ENCODE measurements at regions not wholly inside any gene's neighbourhood (a gene's known extent, or its start where the extent isn't known, plus 50 kb on each side); places are given as distances from the start of the nearest gene placed in this dataset.

DNA sequence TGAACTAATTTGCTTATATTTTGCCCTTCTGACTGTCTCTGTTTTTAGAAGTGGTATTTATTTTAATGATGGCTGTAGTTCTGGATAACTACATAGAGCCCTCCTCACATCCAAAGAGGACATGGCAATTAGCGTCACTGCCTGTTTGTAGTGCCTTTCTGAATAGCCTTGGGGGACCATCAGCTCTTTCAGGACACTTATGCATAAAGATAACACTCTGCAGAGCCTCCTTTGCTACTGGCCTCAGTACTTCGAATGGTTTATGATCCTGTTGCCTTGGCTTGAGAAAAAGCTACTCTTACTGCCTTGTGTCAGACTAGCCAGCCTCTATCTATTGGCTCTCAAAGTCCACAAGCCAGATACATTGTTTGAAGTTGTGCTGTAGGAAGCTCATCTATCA lies 105.4 kb upstream of the SPRED1 start:
- no peak overlapping the region for H3K4me3 ChIP-seq (ENCODE audit: low read length)
- no peaks in the 10 kb centered on the region for H3K36me3 ChIP-seq (ENCODE audit: control insufficient read depth, insufficient read depth, low read length)
- H3K4me1 ChIP-seq (ENCODE audit: control insufficient read depth, insufficient read depth, low read length), result no peaks in the 10 kb centered on the region
- H3K9ac ChIP-seq (ENCODE audit: low read length), result no peak overlapping the region
- no peak overlapping the region for H3K27ac ChIP-seq (ENCODE audit: low read depth, low read length)
- no peaks in the 10 kb centered on the region for H3K27me3 ChIP-seq (ENCODE audit: control insufficient read depth, insufficient read depth, low read length)

DNA sequence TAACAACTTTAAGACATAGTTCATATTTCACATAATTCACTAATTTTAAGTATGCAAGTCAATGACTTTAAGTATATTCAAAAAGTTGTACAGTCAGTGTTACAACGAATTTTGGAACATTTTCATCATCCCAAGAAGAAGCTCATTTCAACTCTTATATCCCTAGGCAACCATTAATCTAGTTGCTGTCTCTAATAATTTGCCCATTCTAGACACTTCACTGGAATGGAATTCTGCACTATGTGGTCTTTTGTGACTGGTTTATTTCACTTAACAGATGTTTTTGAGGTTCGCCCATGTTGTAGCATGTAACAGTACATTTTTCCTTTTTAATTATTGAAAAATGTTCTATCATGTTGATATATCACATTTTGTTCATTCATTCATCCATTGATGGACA lies 104.2 kb upstream of the SPRED1 start:
- Histone ChIP-seq H3K4me1 (ENCODE audit: control insufficient read depth, insufficient read depth, low read length) (no peaks in the 10 kb centered on the region), H3K27me3 (ENCODE audit: control insufficient read depth, insufficient read depth, low read length) (no peaks in the 10 kb centered on the region), H3K9ac (ENCODE audit: low read length) (no peak overlapping the region), H3K27ac (ENCODE audit: low read depth, low read length) (no peak overlapping the region), H3K36me3 (ENCODE audit: control insufficient read depth, insufficient read depth, low read length) (no peaks in the 10 kb centered on the region), H3K4me3 (ENCODE audit: low read length) (no peak overlapping the region)

DNA sequence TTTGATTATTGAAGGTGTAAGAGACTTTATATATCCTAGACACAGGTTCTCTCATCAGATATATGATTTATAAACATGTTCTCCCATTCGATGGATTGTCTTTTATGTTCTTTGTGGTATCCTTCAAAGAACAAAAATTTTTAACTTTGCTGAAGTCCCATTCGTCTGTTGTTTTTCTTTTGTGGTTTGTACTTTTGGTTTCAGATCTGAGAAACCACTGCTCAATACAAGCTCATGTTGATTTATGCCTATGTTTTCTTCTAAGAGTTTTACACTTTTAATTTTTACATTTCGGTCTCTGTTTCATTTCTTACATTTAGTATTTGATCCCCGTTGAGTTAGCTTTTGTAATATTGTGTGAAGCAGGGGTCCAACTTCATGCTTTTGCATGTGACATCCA lies 103.3 kb upstream of the SPRED1 start:
- Histone ChIP-seq H3K9ac (ENCODE audit: low read length) (no peak overlapping the region), H3K36me3 (ENCODE audit: control insufficient read depth, insufficient read depth, low read length) (no peaks in the 10 kb centered on the region), H3K27me3 (ENCODE audit: control insufficient read depth, insufficient read depth, low read length) (no peaks in the 10 kb centered on the region), H3K4me1 (ENCODE audit: control insufficient read depth, insufficient read depth, low read length) (no peaks in the 10 kb centered on the region), H3K27ac (ENCODE audit: low read depth, low read length) (no peak overlapping the region), H3K4me3 (ENCODE audit: low read length) (no peak overlapping the region)

DNA sequence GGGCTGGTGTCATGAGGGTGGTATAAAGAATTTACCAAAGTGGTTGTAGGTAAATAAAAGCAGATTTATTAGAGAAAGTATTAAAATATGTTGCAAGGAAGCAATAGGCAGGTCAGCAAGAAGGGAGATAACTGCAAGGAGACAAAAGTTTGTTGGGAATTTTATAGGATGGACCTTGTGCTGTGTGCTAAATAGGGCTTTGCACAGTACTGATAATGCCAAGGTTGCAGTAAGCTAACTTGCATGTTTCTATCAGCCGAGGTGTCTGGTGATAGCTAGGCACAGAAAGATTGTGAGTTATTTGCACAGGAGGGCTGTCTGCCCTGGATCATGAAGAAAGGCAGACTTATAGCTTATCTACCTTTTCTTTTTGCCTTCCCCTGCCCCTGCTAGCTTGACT lies 102.5 kb upstream of the SPRED1 start:
- no peak overlapping the region for H3K9ac ChIP-seq (ENCODE audit: low read length)
- H3K27ac ChIP-seq (ENCODE audit: low read depth, low read length), result no peak overlapping the region
- no peaks in the 10 kb centered on the region for H3K4me1 ChIP-seq (ENCODE audit: control insufficient read depth, insufficient read depth, low read length)
- H3K36me3 ChIP-seq (ENCODE audit: control insufficient read depth, insufficient read depth, low read length), result no peaks in the 10 kb centered on the region
- H3K27me3 ChIP-seq (ENCODE audit: control insufficient read depth, insufficient read depth, low read length), result no peaks in the 10 kb centered on the region
- H3K4me3 ChIP-seq (ENCODE audit: low read length), result no peak overlapping the region

DNA sequence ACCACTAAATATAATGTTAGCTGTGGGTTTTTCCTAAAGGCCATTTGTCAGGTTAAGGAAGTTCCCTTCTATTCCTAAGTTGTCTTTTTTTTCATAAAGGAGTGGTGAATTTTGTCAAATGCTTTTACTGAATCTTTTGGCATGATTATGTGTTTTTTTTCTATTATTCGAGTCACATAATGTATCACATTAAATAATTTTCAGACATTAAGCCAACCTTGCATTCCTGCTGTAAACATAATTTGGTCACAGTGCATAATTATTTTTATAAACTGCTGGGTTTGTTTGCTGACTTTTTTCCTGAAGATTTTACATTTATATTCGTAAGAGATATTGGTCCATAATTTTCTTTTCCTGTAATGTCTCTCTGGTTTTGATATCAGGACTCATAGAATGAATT lies 101.8 kb upstream of the SPRED1 start:
- Histone ChIP-seq H3K27me3 (ENCODE audit: control insufficient read depth, insufficient read depth, low read length) (no peaks in the 10 kb centered on the region), H3K9ac (ENCODE audit: low read length) (no peak overlapping the region), H3K4me1 (ENCODE audit: control insufficient read depth, insufficient read depth, low read length) (no peaks in the 10 kb centered on the region), H3K36me3 (ENCODE audit: control insufficient read depth, insufficient read depth, low read length) (no peaks in the 10 kb centered on the region), H3K4me3 (ENCODE audit: low read length) (no peak overlapping the region), H3K27ac (ENCODE audit: low read depth, low read length) (no peak overlapping the region)

DNA sequence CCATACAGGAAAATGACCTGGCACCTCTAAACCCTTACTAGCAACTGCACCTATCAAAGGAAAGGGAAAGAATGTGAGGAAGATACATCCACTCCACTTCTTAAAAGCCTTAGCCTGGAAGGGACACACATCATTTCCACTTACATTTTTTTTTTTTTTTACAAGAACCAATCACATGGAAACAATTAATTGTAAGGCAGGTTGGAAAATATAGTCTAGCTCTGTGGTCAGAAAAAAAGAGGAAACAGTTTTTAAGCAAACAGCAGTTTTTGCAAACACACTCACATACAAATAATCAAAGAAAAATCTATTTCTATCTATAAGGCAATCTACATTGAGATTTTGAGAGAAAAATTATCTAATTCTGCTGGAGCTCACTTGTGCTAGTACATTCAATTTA lies 98.9 kb upstream of the SPRED1 start:
- Histone ChIP-seq H3K4me1 (ENCODE audit: control insufficient read depth, insufficient read depth, low read length) (no peaks in the 10 kb centered on the region), H3K4me3 (ENCODE audit: low read length) (no peak overlapping the region), H3K27me3 (ENCODE audit: control insufficient read depth, insufficient read depth, low read length) (no peaks in the 10 kb centered on the region), H3K9ac (ENCODE audit: low read length) (no peak overlapping the region), H3K36me3 (ENCODE audit: control insufficient read depth, insufficient read depth, low read length) (no peaks in the 10 kb centered on the region), H3K27ac (ENCODE audit: low read depth, low read length) (no peak overlapping the region)

DNA sequence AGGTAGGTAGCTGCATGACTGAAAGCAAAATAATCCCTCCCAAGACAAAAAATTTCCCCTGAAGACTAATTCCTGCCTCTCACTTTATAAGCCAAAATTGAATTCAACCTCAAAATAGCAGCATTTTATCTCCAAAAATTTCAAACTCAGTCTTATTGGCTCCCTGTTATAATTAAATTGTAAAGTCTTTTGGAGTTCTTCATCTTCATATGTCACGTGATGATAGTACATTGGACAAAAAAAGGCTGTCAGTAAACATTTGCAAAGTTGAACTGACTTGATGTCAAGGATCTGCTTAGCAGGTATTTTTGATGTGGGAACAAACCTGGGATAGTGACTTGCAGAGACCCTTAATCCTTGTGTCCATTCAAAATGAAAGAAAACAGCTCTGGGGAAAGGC lies 98.4 kb upstream of the SPRED1 start:
- no peaks in the 10 kb centered on the region for H3K36me3 ChIP-seq (ENCODE audit: control insufficient read depth, insufficient read depth, low read length)
- H3K4me3 ChIP-seq (ENCODE audit: low read length), result no peak overlapping the region
- H3K27ac ChIP-seq (ENCODE audit: low read depth, low read length), result no peak overlapping the region
- no peak overlapping the region for H3K9ac ChIP-seq (ENCODE audit: low read length)
- no peaks in the 10 kb centered on the region for H3K4me1 ChIP-seq (ENCODE audit: control insufficient read depth, insufficient read depth, low read length)
- H3K27me3 ChIP-seq (ENCODE audit: control insufficient read depth, insufficient read depth, low read length), result no peaks in the 10 kb centered on the region

DNA sequence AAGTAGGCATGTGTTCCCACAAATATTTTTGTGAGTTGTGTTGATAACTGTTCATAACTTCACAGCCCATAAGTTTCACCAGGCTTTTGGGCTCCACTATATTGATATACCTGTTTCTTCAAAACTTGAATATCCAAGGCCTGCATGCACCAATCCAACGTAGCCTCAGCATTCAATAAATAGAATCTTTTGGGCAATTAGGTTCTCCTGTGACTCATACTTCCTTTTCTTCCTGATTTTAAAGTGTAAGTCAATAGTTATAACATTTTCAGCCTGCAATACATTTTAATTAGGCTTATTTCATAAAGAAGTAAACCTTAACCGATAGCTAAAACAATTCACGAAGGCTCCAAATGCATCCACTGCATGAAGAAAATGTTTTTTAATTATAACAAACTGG lies 97.8 kb upstream of the SPRED1 start:
- Histone ChIP-seq H3K9ac (ENCODE audit: low read length) (no peak overlapping the region), H3K27me3 (ENCODE audit: control insufficient read depth, insufficient read depth, low read length) (no peaks in the 10 kb centered on the region), H3K4me1 (ENCODE audit: control insufficient read depth, insufficient read depth, low read length) (no peaks in the 10 kb centered on the region), H3K36me3 (ENCODE audit: control insufficient read depth, insufficient read depth, low read length) (no peaks in the 10 kb centered on the region), H3K4me3 (ENCODE audit: low read length) (no peak overlapping the region), H3K27ac (ENCODE audit: low read depth, low read length) (no peak overlapping the region)

DNA sequence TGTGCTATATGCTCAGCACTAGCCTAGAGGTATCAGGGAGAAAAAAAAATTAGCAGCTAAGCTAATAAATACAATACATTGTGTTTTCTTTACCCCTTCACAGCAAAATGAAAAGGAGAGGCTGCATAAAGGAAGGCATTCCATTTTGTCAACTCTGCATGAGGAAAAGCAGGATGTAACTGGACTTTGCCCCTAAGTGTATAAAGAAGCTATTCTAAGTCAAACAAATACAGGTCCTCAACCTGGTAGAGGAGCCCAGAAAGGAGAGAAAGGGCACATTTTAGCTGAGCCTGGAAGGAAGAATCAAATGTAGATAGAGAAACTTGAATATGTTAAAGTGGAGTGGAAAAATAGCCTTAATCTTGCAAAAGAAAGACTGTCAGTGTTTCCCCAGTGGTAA lies 89.0 kb upstream of the SPRED1 start:
- no peak overlapping the region for H3K4me3 ChIP-seq (ENCODE audit: low read length)
- no peaks in the 10 kb centered on the region for H3K4me1 ChIP-seq (ENCODE audit: control insufficient read depth, insufficient read depth, low read length)
- H3K36me3 ChIP-seq (ENCODE audit: control insufficient read depth, insufficient read depth, low read length), result no peaks in the 10 kb centered on the region
- no peak overlapping the region for H3K9ac ChIP-seq (ENCODE audit: low read length)
- H3K27me3 ChIP-seq (ENCODE audit: control insufficient read depth, insufficient read depth, low read length), result no peaks in the 10 kb centered on the region
- no peak overlapping the region for H3K27ac ChIP-seq (ENCODE audit: low read depth, low read length)

DNA sequence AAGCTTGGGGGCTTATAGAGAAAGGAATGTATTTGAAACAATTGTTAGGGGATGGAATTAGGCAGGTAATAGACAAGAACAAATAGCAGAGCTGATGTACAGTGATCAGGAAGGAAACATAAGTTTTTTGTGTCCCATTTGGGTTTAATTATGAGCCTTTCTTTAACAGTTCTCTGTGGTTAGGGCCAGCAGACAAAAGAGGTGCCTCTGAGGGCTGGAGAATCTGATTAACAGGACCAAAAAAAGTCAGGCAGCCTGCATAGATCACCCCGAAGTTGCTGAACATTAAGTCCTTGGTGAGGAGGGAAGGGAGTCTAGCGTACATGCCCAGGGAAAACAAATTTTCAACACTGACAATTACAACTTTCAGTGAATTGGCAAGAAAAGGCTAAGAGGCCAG lies 88.6 kb upstream of the SPRED1 start:
- H3K4me1 ChIP-seq (ENCODE audit: control insufficient read depth, insufficient read depth, low read length), result no peaks in the 10 kb centered on the region
- H3K4me3 ChIP-seq (ENCODE audit: low read length), result no peak overlapping the region
- H3K9ac ChIP-seq (ENCODE audit: low read length), result no peak overlapping the region
- H3K36me3 ChIP-seq (ENCODE audit: control insufficient read depth, insufficient read depth, low read length), result no peaks in the 10 kb centered on the region
- H3K27me3 ChIP-seq (ENCODE audit: control insufficient read depth, insufficient read depth, low read length), result no peaks in the 10 kb centered on the region
- H3K27ac ChIP-seq (ENCODE audit: low read depth, low read length), result no peak overlapping the region

DNA sequence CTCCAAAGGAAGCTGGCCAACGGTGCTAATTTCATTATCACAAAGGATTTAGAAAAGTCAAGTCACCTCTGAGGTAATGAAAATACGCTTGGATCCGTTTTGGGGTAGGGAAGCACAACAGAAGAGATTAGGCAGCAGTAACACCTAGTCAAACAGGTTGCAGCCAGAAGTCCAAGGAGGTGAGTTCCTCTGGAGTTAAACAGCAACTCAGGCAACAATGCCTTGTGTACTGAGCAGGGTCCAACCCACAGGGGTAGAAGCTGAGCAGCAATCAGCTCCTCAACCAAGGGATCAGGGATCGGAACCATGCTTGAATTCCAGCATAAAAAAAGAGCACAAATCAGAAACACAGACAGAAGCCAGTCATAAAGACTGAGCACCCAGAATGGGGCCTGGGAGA lies 88.1 kb upstream of the SPRED1 start:
- Histone ChIP-seq H3K9ac (ENCODE audit: low read length) (no peak overlapping the region), H3K36me3 (ENCODE audit: control insufficient read depth, insufficient read depth, low read length) (no peaks in the 10 kb centered on the region), H3K27me3 (ENCODE audit: control insufficient read depth, insufficient read depth, low read length) (no peaks in the 10 kb centered on the region), H3K4me3 (ENCODE audit: low read length) (no peak overlapping the region), H3K27ac (ENCODE audit: low read depth, low read length) (no peak overlapping the region), H3K4me1 (ENCODE audit: control insufficient read depth, insufficient read depth, low read length) (no peaks in the 10 kb centered on the region)

DNA sequence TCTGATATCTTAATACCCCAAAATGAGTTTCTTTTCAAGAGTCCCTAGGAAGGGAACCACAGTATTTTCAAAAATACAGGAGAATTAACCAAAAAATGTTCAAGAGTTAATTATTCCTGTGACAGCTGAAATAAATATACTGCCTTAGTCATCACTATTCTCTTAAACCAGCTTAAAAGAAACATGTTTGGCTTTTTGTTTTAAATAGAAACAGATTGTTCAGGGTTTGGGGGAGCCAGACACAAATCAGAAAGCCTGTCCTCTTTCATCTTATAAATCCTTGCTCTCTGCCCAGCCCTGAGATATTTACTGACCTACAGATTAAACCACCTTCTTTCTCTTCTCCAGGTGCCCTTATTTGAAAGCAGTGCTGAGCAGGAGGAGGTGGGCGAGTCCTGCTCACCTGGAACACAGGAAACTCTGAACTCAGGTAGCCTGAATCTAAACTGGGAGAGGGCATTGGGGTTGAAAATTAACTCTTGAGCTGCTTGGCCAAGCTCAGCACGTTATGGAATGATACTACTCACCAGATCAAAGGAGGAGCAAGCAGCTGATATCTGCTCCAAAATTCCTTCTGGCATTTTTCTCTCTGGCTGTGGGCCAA lies 84.1 kb upstream of the SPRED1 start:
- no peak overlapping the region for H3K9ac ChIP-seq (ENCODE audit: low read length)
- no peaks in the 10 kb centered on the region for H3K4me1 ChIP-seq (ENCODE audit: control insufficient read depth, insufficient read depth, low read length)
- H3K27ac ChIP-seq (ENCODE audit: low read depth, low read length), result no peak overlapping the region
- H3K27me3 ChIP-seq (ENCODE audit: control insufficient read depth, insufficient read depth, low read length), result no peaks in the 10 kb centered on the region
- H3K36me3 ChIP-seq (ENCODE audit: control insufficient read depth, insufficient read depth, low read length), result no peaks in the 10 kb centered on the region
- no peak overlapping the region for H3K4me3 ChIP-seq (ENCODE audit: low read length)

DNA sequence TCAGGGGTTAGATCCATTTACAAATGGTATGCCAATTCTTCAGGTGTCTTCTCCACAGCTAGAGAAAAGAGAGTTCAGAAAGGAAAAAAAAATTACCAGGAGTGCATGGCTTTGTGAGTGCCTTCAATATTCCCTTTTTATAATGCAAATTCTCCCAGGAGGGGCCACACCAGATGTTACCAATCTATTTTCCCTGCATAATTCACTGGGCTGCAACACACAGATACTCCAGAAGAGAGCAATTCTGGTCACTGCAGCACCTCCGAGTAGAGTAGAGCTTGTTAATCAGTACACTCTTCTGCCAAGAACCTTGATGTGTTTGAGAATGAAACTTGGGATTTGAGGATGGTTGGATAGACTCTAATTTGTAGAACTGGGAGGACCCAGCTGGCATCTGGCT lies 80.7 kb upstream of the SPRED1 start:
- H3K9ac ChIP-seq (ENCODE audit: low read length), result no peak overlapping the region
- H3K4me3 ChIP-seq (ENCODE audit: low read length), result no peak overlapping the region
- H3K4me1 ChIP-seq (ENCODE audit: control insufficient read depth, insufficient read depth, low read length), result no peaks in the 10 kb centered on the region
- no peaks in the 10 kb centered on the region for H3K27me3 ChIP-seq (ENCODE audit: control insufficient read depth, insufficient read depth, low read length)
- no peak overlapping the region for H3K27ac ChIP-seq (ENCODE audit: low read depth, low read length)
- no peaks in the 10 kb centered on the region for H3K36me3 ChIP-seq (ENCODE audit: control insufficient read depth, insufficient read depth, low read length)
